NT2/D1 (cell line): ENCODE measurements at regions not wholly inside any gene's neighbourhood (a gene's known extent, or its start where the extent isn't known, plus 50 kb on each side); places are given as distances from the start of the nearest gene placed in this dataset.

ENCODE experiments used
- SUZ12 ChIP-seq: IDR thresholded peaks from 2 replicates; pipeline ENCODE4 v1.6.1; 2011; ENCODE audit not compliant: insufficient read length, insufficient read depth; ENCODE audit errors: extremely low read depth
- YY1 ChIP-seq: IDR thresholded peaks from 2 replicates; pipeline ENCODE4 v1.6.1; 2011; ENCODE audit not compliant: insufficient read length, insufficient read depth

DNA sequence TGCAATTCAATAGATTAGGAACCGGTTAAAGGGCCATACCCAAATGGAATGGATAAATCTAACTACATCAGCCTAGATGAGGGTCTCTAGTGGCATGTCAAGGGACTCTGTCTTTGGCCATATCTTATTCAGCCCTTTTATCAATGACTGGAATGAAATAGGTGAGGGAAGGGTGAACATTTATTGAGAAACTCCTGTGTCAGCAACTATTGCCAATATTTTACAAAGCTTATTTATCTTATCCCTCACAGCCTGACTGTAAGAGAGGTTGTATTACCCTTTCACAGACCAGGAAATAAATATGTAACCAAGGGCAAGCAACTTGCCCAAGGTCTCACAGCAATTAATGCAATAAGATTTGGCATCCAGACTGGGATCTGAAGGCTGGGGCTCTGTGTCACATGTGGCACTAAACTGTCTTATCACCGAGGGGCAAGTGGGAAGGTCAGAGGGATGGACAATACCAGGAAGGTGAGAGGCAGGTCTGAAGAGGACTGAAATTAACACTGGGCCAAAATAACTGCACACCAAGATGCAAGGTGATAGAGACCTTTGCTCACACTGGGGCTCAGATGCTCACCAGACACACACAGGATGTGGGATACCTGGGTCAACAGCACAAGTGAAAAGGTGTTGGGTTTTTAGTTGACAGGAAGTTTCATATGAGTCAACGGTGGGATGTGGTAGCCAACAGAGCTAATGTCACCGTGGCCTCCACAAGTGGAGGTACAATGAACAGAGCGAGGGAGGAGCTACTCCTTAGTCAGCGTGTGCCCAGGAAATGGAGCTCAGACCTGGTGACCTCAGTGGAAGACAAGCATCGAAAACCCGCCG, 261.3 kb downstream of the RPLP1 start:
- no peak for TF ChIP-seq YY1
- TF ChIP-seq SUZ12 = no peak
